Mesenchymal stem cell (in vitro differentiated cells and primary cell): ENCODE measurements at regions not wholly inside any gene's neighbourhood (a gene's known extent, or its start where the extent isn't known, plus 50 kb on each side); places are given as distances from the start of the nearest gene placed in this dataset.

ENCODE experiments used
- DNase-seq: peaks from one replicate; pipeline ENCODE4 v3.0.0-alpha.2; 2013
- H2AFZ ChIP-seq: one replicate; pipeline ENCODE4 v1.6.1; 2013; ENCODE audit warnings: low read depth, mild to moderate bottlenecking, control low read depth, inconsistent platforms, low read length, moderate library complexity
- H2AK5ac ChIP-seq: 2 replicates; pipeline ENCODE4 v1.6.1; 2013; ENCODE audit warnings: low read length, moderate library complexity, mild to moderate bottlenecking, inconsistent platforms; ENCODE audit not compliant: severe bottlenecking
- H2BK120ac ChIP-seq: one replicate; pipeline ENCODE4 v1.6.1; 2013; ENCODE audit warnings: low read depth, mild to moderate bottlenecking, inconsistent platforms, low read length, moderate library complexity
- H2BK12ac ChIP-seq, 2 experiments: one replicate each; pipeline ENCODE4 v1.6.1; 2013; ENCODE audit warnings: inconsistent platforms in 2 of 2, low read length in 2 of 2, mild to moderate bottlenecking in 2 of 2, moderate library complexity in 2 of 2, control low read depth in 1 of 2
- H2BK15ac ChIP-seq: one replicate; pipeline ENCODE4 v1.6.1; 2013; ENCODE audit warnings: mild to moderate bottlenecking, low read depth, inconsistent platforms; ENCODE audit not compliant: poor library complexity, severe bottlenecking
- H2BK5ac ChIP-seq: 2 replicates; pipeline ENCODE4 v1.6.1; 2013; ENCODE audit warnings: low read depth, mild to moderate bottlenecking, low read length, control low read depth, inconsistent platforms; ENCODE audit not compliant: poor library complexity, severe bottlenecking
- H3K14ac ChIP-seq, 2 experiments: one replicate each; pipeline ENCODE4 v1.6.1; 2013; ENCODE audit warnings: inconsistent platforms in 2 of 2, low read length in 2 of 2, control low read depth in 1 of 2, mild to moderate bottlenecking in 1 of 2, moderate library complexity in 1 of 2
- H3K18ac ChIP-seq, 2 experiments: one replicate each; pipeline ENCODE4 v1.6.1; 2013; ENCODE audit warnings: inconsistent platforms in 2 of 2, low read length in 2 of 2, control low read depth in 1 of 2, low read depth in 1 of 2, mild to moderate bottlenecking in 1 of 2
- H3K23ac ChIP-seq, 2 experiments: one replicate each; pipeline ENCODE4 v1.6.1; 2013; ENCODE audit warnings: inconsistent platforms in 2 of 2, low read length in 2 of 2, mild to moderate bottlenecking in 2 of 2, moderate library complexity in 2 of 2, control low read depth in 1 of 2
- H3K27ac ChIP-seq: 2 replicates; pipeline ENCODE4 v1.5.1; 2013; ENCODE audit warnings: mild to moderate bottlenecking, moderate library complexity, low read length, control low read depth, inconsistent platforms; ENCODE audit not compliant: poor library complexity, severe bottlenecking
- H3K27me3 ChIP-seq, 2 experiments: 2 replicates each; pipeline versions ENCODE4 v1.6.1 to v1.7.0; 2013; ENCODE audit warnings: low read length in 2 of 2, mild to moderate bottlenecking in 2 of 2, moderate library complexity in 2 of 2, control low read depth in 1 of 2, inconsistent platforms in 1 of 2; ENCODE audit not compliant: control insufficient read depth in 1 of 2, insufficient read depth in 1 of 2
- H3K36me3 ChIP-seq, 2 experiments: 2 replicates each; pipeline versions ENCODE4 v1.6.1 to v1.7.0; 2013; ENCODE audit warnings: low read length in 2 of 2, control low read depth in 1 of 2, inconsistent platforms in 1 of 2, low read depth in 1 of 2, mild to moderate bottlenecking in 1 of 2; ENCODE audit not compliant: insufficient read depth in 2 of 2, control insufficient read depth in 1 of 2
- H3K4ac ChIP-seq, 2 experiments: one replicate each; pipeline ENCODE4 v1.6.1; 2013; ENCODE audit warnings: inconsistent platforms in 2 of 2, low read length in 2 of 2, mild to moderate bottlenecking in 2 of 2, moderate library complexity in 2 of 2, control low read depth in 1 of 2, low read depth in 1 of 2
- H3K4me1 ChIP-seq: 2 replicates; pipeline ENCODE4 v1.6.1; 2013; ENCODE audit warnings: low read depth, low read length, control low read depth; ENCODE audit not compliant: control insufficient read depth, insufficient read depth
- H3K4me2 ChIP-seq: 2 replicates; pipeline ENCODE4 v1.6.1; 2013; ENCODE audit warnings: low read length, mild to moderate bottlenecking, inconsistent platforms; ENCODE audit not compliant: poor library complexity, severe bottlenecking
- H3K4me3 ChIP-seq, 2 experiments: 2 replicates each; pipeline versions ENCODE4 v1.5.1 to v1.7.0; 2013; ENCODE audit warnings: low read length in 2 of 2, mild to moderate bottlenecking in 2 of 2, control low read depth in 1 of 2, low read depth in 1 of 2; ENCODE audit not compliant: insufficient read depth in 1 of 2
- H3K79me1 ChIP-seq: replicated peaks from 2 replicates; pipeline ENCODE4 v1.6.1; 2013; ENCODE audit warnings: mild to moderate bottlenecking, control low read depth, low read length, inconsistent platforms; ENCODE audit not compliant: poor library complexity, severe bottlenecking
- H3K9ac ChIP-seq: 2 replicates; pipeline ENCODE4 v1.7.0; 2013; ENCODE audit warnings: mild to moderate bottlenecking, low read length, moderate library complexity
- H3K9me3 ChIP-seq: 2 replicates; pipeline ENCODE4 v1.7.0; 2013; ENCODE audit warnings: mild to moderate bottlenecking, low read length; ENCODE audit not compliant: control insufficient read depth
- H4K8ac ChIP-seq: one replicate; pipeline ENCODE4 v1.6.1; 2013; ENCODE audit warnings: inconsistent platforms, mild to moderate bottlenecking, low read length, moderate library complexity
- H4K91ac ChIP-seq: one replicate; pipeline ENCODE4 v1.6.1; 2013; ENCODE audit warnings: mild to moderate bottlenecking, low read length, inconsistent platforms
- WGBS: methylation state at CpG from one replicate; pipeline ENCODE4 v1.1.7; 2013; ENCODE audit warnings: mixed read lengths; 5-methylcytosine and 5-hydroxymethylcytosine counted together

- peaks cover 0 to 20% of the 10 kb centered on the region in 2 experiments for H3K27me3 ChIP-seq
- no peak overlapping the region for H4K8ac ChIP-seq
- no peak overlapping the region for H2AK5ac ChIP-seq
- no peaks in the 10 kb centered on the region for H3K79me1 ChIP-seq
- H4K91ac ChIP-seq = no peak overlapping the region
- H3K4ac ChIP-seq = no peak overlapping the region
- H3K9ac ChIP-seq = peak overlapping the region; percentile 48
- H3K4me3 ChIP-seq = no peak overlapping the region
- H3K9me3 ChIP-seq = peaks cover 4% of the 10 kb centered on the region
- no peak overlapping the region for H3K27ac ChIP-seq
- H3K4me2 ChIP-seq = no peak overlapping the region
- H3K18ac ChIP-seq = no peak overlapping the region
- no peak overlapping the region for H2AFZ ChIP-seq
- no peaks in the 10 kb centered on the region for H3K36me3 ChIP-seq
- H2BK12ac ChIP-seq = no peak overlapping the region
- H3K23ac ChIP-seq = no peak overlapping the region
- H2BK120ac ChIP-seq = no peak overlapping the region
- H3K14ac ChIP-seq = no peak overlapping the region
- H3K4me1 ChIP-seq = peaks cover 3% of the 10 kb centered on the region
- H2BK5ac ChIP-seq = no peak overlapping the region
- 89% methylated on average over 5 of the region's 6 CpGs for WGBS
- DNase-seq = no peak
- no peak overlapping the region for H2BK15ac ChIP-seq
These were observed 74.4 kb upstream of the PDZD8 start for GRCh38 chr10:117449636-117450035.

GRCh38 chr10:117448802-117449201, 73.6 kb upstream of the PDZD8 start:
- peak overlapping the region; percentile 48 for H3K9ac ChIP-seq
- no peak overlapping the region for H2BK120ac ChIP-seq
- H3K27me3 ChIP-seq = peaks cover 0 to 14% of the 10 kb centered on the region in 2 experiments
- WGBS = 67% methylated on average over 5 of the region's 5 CpGs
- H3K4me1 ChIP-seq = peaks cover 3% of the 10 kb centered on the region
- no peak overlapping the region for H2BK15ac ChIP-seq
- no peak overlapping the region for H2AFZ ChIP-seq
- no peaks in the 10 kb centered on the region for H3K36me3 ChIP-seq
- no peak overlapping the region for H3K27ac ChIP-seq
- no peaks in the 10 kb centered on the region for H3K79me1 ChIP-seq
- H3K4me2 ChIP-seq = no peak overlapping the region
- H2BK5ac ChIP-seq = no peak overlapping the region
- H3K4ac ChIP-seq = no peak overlapping the region
- no peak for DNase-seq
- H4K8ac ChIP-seq = no peak overlapping the region
- H3K9me3 ChIP-seq = peaks cover 4% of the 10 kb centered on the region
- H3K23ac ChIP-seq = no peak overlapping the region
- no peak overlapping the region for H3K14ac ChIP-seq
- no peak overlapping the region for H2AK5ac ChIP-seq
- no peak overlapping the region for H3K4me3 ChIP-seq
- no peak overlapping the region for H4K91ac ChIP-seq
- no peak overlapping the region for H2BK12ac ChIP-seq
- no peak overlapping the region for H3K18ac ChIP-seq

DNA sequence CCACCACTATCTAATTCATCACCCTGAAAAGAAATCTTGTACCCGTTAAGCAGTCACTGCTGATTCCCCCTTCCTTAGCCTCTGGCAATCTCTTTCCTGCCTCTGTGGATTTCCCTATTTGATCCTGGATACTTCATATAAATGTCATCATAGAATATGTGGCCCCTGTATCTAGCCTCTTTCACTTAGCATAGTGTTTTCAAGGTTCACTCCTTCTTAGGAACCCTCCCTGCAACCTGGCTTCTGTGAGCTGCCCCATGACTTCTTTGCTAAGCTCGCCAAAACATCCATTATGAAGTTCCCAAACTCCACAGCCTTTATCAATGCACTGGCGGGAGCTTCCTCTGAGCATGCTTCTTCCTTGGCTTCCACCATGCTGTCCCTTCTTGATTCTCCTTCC, 70.8 kb upstream of the PDZD8 start:
- peaks cover 0 to 14% of the 10 kb centered on the region in 2 experiments for H3K27me3 ChIP-seq
- no peaks in the 10 kb centered on the region for H3K36me3 ChIP-seq
- no peak overlapping the region for H3K4me3 ChIP-seq
- no peak overlapping the region for H2BK15ac ChIP-seq
- no peak overlapping the region for H3K27ac ChIP-seq
- H4K91ac ChIP-seq = no peak overlapping the region
- H3K14ac ChIP-seq = no peak overlapping the region
- no peak overlapping the region for H3K9ac ChIP-seq
- no peak overlapping the region for H2AFZ ChIP-seq
- no peak overlapping the region for H3K4ac ChIP-seq
- H3K4me1 ChIP-seq = peaks cover 18% of the 10 kb centered on the region
- no peak overlapping the region for H2BK5ac ChIP-seq
- H2BK120ac ChIP-seq = no peak overlapping the region
- no peak overlapping the region for H3K18ac ChIP-seq
- DNase-seq = no peak
- H2BK12ac ChIP-seq = no peak overlapping the region
- H3K4me2 ChIP-seq = no peak overlapping the region
- H3K23ac ChIP-seq = no peak overlapping the region
- WGBS = 73% methylated on average over 3 of the region's 3 CpGs
- H3K79me1 ChIP-seq = no peaks in the 10 kb centered on the region
- no peak overlapping the region for H4K8ac ChIP-seq
- no peak overlapping the region for H2AK5ac ChIP-seq
- peaks cover 4% of the 10 kb centered on the region for H3K9me3 ChIP-seq

GRCh38 chr10:117444497-117445040, 69.3 kb upstream of the PDZD8 start:
- no peaks in the 10 kb centered on the region for H3K36me3 ChIP-seq
- no peak overlapping the region for H3K4me2 ChIP-seq
- no peak overlapping the region for H3K18ac ChIP-seq
- H3K27ac ChIP-seq = no peak overlapping the region
- H2BK5ac ChIP-seq = no peak overlapping the region
- H2AK5ac ChIP-seq = no peak overlapping the region
- no peak overlapping the region for H2BK120ac ChIP-seq
- no peak overlapping the region for H2BK12ac ChIP-seq
- WGBS = 96% methylated on average over 3 of the region's 4 CpGs
- H3K9ac ChIP-seq = no peak overlapping the region
- H3K79me1 ChIP-seq = no peaks in the 10 kb centered on the region
- peaks cover 0 to 19% of the 10 kb centered on the region in 2 experiments for H3K27me3 ChIP-seq
- peaks cover 18% of the 10 kb centered on the region for H3K4me1 ChIP-seq
- no peak overlapping the region for H2AFZ ChIP-seq
- H3K14ac ChIP-seq = no peak overlapping the region
- H3K9me3 ChIP-seq = peaks cover 4% of the 10 kb centered on the region
- H4K91ac ChIP-seq = no peak overlapping the region
- H2BK15ac ChIP-seq = no peak overlapping the region
- no peak overlapping the region for H3K4ac ChIP-seq
- no peak for DNase-seq
- no peak overlapping the region for H4K8ac ChIP-seq
- no peak overlapping the region for H3K4me3 ChIP-seq
- no peak overlapping the region for H3K23ac ChIP-seq
